ENCODE measurements at regions not wholly inside any gene's neighbourhood (a gene's known extent, or its start where the extent isn't known, plus 50 kb on each side); places are given as distances from the start of the nearest gene placed in this dataset.

DNA sequence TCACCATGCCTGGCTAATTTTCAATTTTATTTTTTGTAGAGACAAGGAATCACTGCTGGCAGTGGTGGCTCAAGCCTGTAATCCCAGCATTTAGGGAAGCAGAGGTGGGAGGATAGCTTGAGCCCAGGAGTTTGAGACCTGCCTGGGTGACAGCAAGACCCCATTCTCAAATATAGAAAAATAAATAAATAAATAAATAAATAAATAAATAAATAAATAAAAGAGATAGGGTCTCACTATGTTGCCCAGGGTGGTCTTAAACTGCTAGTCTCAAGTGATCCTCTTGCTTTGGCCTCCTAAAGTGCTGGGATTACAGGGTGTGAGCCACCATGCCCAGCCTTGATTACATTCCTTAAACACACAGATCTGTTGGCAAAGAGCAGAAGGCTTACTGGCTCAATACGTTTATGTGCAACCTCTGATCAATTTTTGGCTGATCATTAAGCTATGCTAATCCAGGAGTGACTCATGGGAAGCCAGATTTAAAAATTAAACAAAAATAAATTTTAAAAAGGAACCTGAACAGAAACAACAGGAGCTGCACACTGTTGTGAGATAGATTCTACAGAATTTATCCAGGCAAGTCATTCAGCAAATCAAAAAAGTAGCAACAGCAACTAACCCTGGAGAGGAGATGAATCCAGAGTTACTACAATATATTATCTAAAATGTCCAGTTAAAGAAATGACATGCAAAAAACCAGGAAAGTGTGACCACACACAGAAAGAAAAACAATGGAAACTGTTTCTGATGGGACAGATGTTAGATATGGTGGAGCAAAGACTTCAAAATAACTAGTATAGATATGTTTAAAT, 79.4 kb downstream of the RPE65 start:
- TF ChIP-seq, protein P1, sequence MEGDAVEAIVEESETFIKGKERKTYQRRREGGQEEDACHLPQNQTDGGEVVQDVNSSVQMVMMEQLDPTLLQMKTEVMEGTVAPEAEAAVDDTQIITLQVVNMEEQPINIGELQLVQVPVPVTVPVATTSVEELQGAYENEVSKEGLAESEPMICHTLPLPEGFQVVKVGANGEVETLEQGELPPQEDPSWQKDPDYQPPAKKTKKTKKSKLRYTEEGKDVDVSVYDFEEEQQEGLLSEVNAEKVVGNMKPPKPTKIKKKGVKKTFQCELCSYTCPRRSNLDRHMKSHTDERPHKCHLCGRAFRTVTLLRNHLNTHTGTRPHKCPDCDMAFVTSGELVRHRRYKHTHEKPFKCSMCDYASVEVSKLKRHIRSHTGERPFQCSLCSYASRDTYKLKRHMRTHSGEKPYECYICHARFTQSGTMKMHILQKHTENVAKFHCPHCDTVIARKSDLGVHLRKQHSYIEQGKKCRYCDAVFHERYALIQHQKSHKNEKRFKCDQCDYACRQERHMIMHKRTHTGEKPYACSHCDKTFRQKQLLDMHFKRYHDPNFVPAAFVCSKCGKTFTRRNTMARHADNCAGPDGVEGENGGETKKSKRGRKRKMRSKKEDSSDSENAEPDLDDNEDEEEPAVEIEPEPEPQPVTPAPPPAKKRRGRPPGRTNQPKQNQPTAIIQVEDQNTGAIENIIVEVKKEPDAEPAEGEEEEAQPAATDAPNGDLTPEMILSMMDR (IDR thresholded peaks at IDR 0.05; ENCODE audit: insufficient read depth, low read length, poor library complexity, severe bottlenecking), result no peak
- no peak for TF ChIP-seq EZH2phosphoT487 (conservative IDR thresholded peaks at IDR 0.05; ENCODE audit: low read length)
- H3K9ac ChIP-seq (ENCODE audit: low read length), result no peak overlapping the region
- no peaks in the 10 kb centered on the region for H4K20me1 ChIP-seq (ENCODE audit: low read depth, low read length)
- H3K36me3 ChIP-seq (ENCODE audit: low read length), result no peaks in the 10 kb centered on the region
- H2AFZ ChIP-seq (ENCODE audit: low read depth, low read length, severe bottlenecking), result no peak overlapping the region
- H3K9me3 ChIP-seq (ENCODE audit: insufficient read depth, low read length), result no peaks in the 10 kb centered on the region
- H3K27me3 ChIP-seq (ENCODE audit: low read length), result no peaks in the 10 kb centered on the region
- no peaks in the 10 kb centered on the region for H3K9me2 ChIP-seq (replicated peaks; ENCODE audit: insufficient read depth, low read length)
- H3K4me2 ChIP-seq (ENCODE audit: low read depth, low read length, poor library complexity, severe bottlenecking), result no peak overlapping the region
- H3F3A ChIP-seq (ENCODE audit: insufficient read depth), result no peaks in the 10 kb centered on the region
- H3K79me2 ChIP-seq (ENCODE audit: insufficient read depth, low read length), result no peaks in the 10 kb centered on the region
- H3K27ac ChIP-seq (ENCODE audit: low read depth, low read length), result no peak overlapping the region
- no peak overlapping the region for H3K4me3 ChIP-seq (ENCODE audit: insufficient read depth, low read length, poor library complexity, severe bottlenecking)

DNA sequence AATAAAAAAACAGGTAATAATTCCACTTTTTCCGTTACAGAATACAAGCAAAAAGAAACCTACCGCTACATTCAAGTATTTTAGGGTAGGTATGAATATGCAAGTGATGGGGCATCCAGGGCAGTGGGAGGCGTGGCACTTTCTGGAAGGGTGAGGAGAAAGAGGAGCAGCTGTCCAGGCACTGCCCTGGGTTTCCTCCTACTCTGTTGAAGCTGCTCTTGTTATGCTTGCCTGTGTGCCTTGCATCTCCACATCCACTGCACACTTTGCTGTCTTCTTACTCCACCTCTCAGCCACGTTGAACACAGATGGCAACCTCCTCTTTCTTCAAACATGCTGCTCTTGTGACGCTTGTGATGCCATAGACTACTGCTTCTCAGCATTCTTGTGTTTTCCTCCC, 83.2 kb downstream of the RPE65 start:
- Histone ChIP-seq H3K9me2 (replicated peaks; ENCODE audit: insufficient read depth, low read length) (no peaks in the 10 kb centered on the region), H3K9me3 (ENCODE audit: insufficient read depth, low read length) (no peaks in the 10 kb centered on the region), H4K20me1 (ENCODE audit: low read depth, low read length) (no peaks in the 10 kb centered on the region), H3K36me3 (ENCODE audit: low read length) (no peaks in the 10 kb centered on the region), H3K4me3 (ENCODE audit: insufficient read depth, low read length, poor library complexity, severe bottlenecking) (no peak overlapping the region), H3K27me3 (ENCODE audit: low read length) (no peaks in the 10 kb centered on the region), H3K27ac (ENCODE audit: low read depth, low read length) (no peak overlapping the region), H3K9ac (ENCODE audit: low read length) (no peak overlapping the region), H2AFZ (ENCODE audit: low read depth, low read length, severe bottlenecking) (no peak overlapping the region), H3F3A (ENCODE audit: insufficient read depth) (no peaks in the 10 kb centered on the region), H3K4me2 (ENCODE audit: low read depth, low read length, poor library complexity, severe bottlenecking) (no peak overlapping the region), H3K79me2 (ENCODE audit: insufficient read depth, low read length) (no peaks in the 10 kb centered on the region)
- TF ChIP-seq, protein P1 (IDR thresholded peaks at IDR 0.05; ENCODE audit: insufficient read depth, low read length, poor library complexity, severe bottlenecking), result no peak
- TF ChIP-seq EZH2phosphoT487 (conservative IDR thresholded peaks at IDR 0.05; ENCODE audit: low read length), result no peak

DNA sequence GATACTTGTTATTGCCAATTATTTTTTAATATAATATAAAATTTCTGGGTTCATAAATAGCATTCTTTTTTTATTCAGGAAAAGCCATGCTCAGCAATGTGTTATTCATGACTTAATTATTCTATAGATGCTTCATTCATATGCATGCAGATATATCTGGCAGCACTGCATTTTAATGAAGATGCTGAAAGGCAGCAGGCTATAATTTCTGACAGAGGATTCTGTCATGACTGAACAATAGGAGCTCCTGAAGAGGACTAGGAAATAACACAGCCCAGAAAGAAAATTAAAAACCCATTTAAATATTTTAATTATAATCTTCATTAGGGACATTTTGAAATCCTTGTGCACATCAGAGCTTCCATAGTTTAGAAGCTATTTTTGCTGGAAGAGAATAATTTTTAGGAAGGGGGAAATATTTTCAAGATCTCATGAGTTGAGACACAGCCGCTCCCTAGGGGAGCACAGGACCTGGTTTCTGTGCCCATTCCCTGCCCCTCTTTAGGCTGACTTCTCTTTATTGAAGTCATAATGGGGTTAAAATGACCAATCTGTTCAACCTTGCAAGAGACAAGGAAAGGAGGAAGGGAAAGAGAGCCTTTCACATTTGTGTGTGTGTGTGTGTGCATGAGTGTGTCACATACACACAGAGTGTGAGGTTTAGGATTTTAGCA, 83.9 kb downstream of the RPE65 start:
- TF ChIP-seq, protein P1 (IDR thresholded peaks at IDR 0.05; ENCODE audit: insufficient read depth, low read length, poor library complexity, severe bottlenecking), result no peak
- TF ChIP-seq EZH2phosphoT487 (conservative IDR thresholded peaks at IDR 0.05; ENCODE audit: low read length), result no peak
- no peak overlapping the region for H3K4me2 ChIP-seq (ENCODE audit: low read depth, low read length, poor library complexity, severe bottlenecking)
- no peaks in the 10 kb centered on the region for H3K9me3 ChIP-seq (ENCODE audit: insufficient read depth, low read length)
- no peaks in the 10 kb centered on the region for H3K79me2 ChIP-seq (ENCODE audit: insufficient read depth, low read length)
- H3K27ac ChIP-seq (ENCODE audit: low read depth, low read length), result no peak overlapping the region
- H3K9me2 ChIP-seq (replicated peaks; ENCODE audit: insufficient read depth, low read length), result no peaks in the 10 kb centered on the region
- no peak overlapping the region for H2AFZ ChIP-seq (ENCODE audit: low read depth, low read length, severe bottlenecking)
- H3K27me3 ChIP-seq (ENCODE audit: low read length), result no peaks in the 10 kb centered on the region
- H3K36me3 ChIP-seq (ENCODE audit: low read length), result no peaks in the 10 kb centered on the region
- no peak overlapping the region for H3K9ac ChIP-seq (ENCODE audit: low read length)
- H3K4me3 ChIP-seq (ENCODE audit: insufficient read depth, low read length, poor library complexity, severe bottlenecking), result no peak overlapping the region
- no peaks in the 10 kb centered on the region for H3F3A ChIP-seq (ENCODE audit: insufficient read depth)
- no peaks in the 10 kb centered on the region for H4K20me1 ChIP-seq (ENCODE audit: low read depth, low read length)
